ENCODE measurements at regions not wholly inside any gene's neighbourhood (a gene's known extent, or its start where the extent isn't known, plus 50 kb on each side); places are given as distances from the start of the nearest gene placed in this dataset.

GRCh38 chr15:67002368-67002767 is 63.0 kb upstream of the SMAD3 start:
- H3T11ph ChIP-seq (ENCODE audit: low read length): no peak overlapping the region
- no peak overlapping the region for H3K23ac ChIP-seq (ENCODE audit: insufficient read length, low read depth, low read length)
- no peak overlapping the region for H2AK5ac ChIP-seq (ENCODE audit: insufficient read length, low read length)
- H2BK15ac ChIP-seq (ENCODE audit: low read depth, low read length): no peak overlapping the region
- H3K4me1 ChIP-seq (ENCODE audit: insufficient read depth, low read length): no peaks in the 10 kb centered on the region
- no peak overlapping the region for H3K4me3 Mint-ChIP-seq
- no peaks in the 10 kb centered on the region for H4K20me1 ChIP-seq (ENCODE audit: control insufficient read depth, insufficient read depth, insufficient read length)
- H3K27ac ChIP-seq (ENCODE audit: insufficient read length, low read depth, low read length): no peak overlapping the region
- no peak overlapping the region for H2BK20ac ChIP-seq (ENCODE audit: low read depth, low read length, poor library complexity, severe bottlenecking)
- H3K9ac ChIP-seq (ENCODE audit: extremely low read depth, insufficient read length, low read length): no peak overlapping the region
- H3K36me3 Mint-ChIP-seq (ENCODE audit: insufficient read depth in 1 of 3, low read depth in 3 of 3): no peaks in the 10 kb centered on the region
- H3K23me2 ChIP-seq (ENCODE audit: insufficient read length, low read depth, low read length, poor library complexity, severe bottlenecking): no peaks in the 10 kb centered on the region
- H3K9me3 Mint-ChIP-seq: 0 out of 5 replicates have a peak, but pooled peaks cover 0 to 2% of the 10 kb centered on the region in 2 experiments
- H2AFZ ChIP-seq (ENCODE audit: low read length): no peak overlapping the region
- peaks cover 9 to 10% of the 10 kb centered on the region in 2 experiments for H3K4me1 Mint-ChIP-seq
- no peak overlapping the region for H4K5ac ChIP-seq (ENCODE audit: insufficient read length, low read depth, low read length)
- no peaks in the 10 kb centered on the region for H3K9me3 ChIP-seq (ENCODE audit: control insufficient read depth, low read depth, low read length)
- H3K27me3 ChIP-seq (ENCODE audit: insufficient read depth, low read length): no peaks in the 10 kb centered on the region
- H4K91ac ChIP-seq (ENCODE audit: insufficient read length, low read depth, low read length): no peak overlapping the region
- no peak for DNase-seq
- H3K4ac ChIP-seq (ENCODE audit: low read depth, low read length): no peak overlapping the region
- H3K14ac ChIP-seq (ENCODE audit: insufficient read depth, low read length): no peak overlapping the region
- H3K56ac ChIP-seq (ENCODE audit: insufficient read length, low read depth, low read length): no peak overlapping the region
- no peak overlapping the region for H2BK120ac ChIP-seq (ENCODE audit: low read depth, low read length, poor library complexity, severe bottlenecking)
- H3K79me2 ChIP-seq (ENCODE audit: insufficient read depth, low read length): no peaks in the 10 kb centered on the region
- H2BK12ac ChIP-seq (ENCODE audit: insufficient read length, low read depth, low read length): no peak overlapping the region
- no peaks in the 10 kb centered on the region for H3K79me1 ChIP-seq (ENCODE audit: insufficient read depth, low read depth, low read length, poor library complexity, severe bottlenecking)
- no peak overlapping the region for H4K8ac ChIP-seq (replicated peaks; ENCODE audit: insufficient read length, low read depth, low read length)
- H3K27me3 Mint-ChIP-seq (ENCODE audit: low read depth): peaks cover 2% of the 10 kb centered on the region; the same call in 1 of the 2 replicates
- H3K27ac Mint-ChIP-seq: no peak overlapping the region
- TF ChIP-seq CTCF (conservative IDR thresholded peaks at IDR 0.05): no peak
- H2BK5ac ChIP-seq (ENCODE audit: insufficient read length, low read length): no peak overlapping the region
- H3K4me2 ChIP-seq (ENCODE audit: insufficient read depth, insufficient read length, low read length): no peak overlapping the region
- no peak overlapping the region for H3K18ac ChIP-seq (ENCODE audit: insufficient read length, low read depth, low read length)

Measured in H9 (cell line).